GM12878 (cell line): ENCODE measurements at regions not wholly inside any gene's neighbourhood (a gene's known extent, or its start where the extent isn't known, plus 50 kb on each side); places are given as distances from the start of the nearest gene placed in this dataset.

Experiments
- ATAC-seq: fragments of 200-7000 bp; cut with Tn5 transposase; 3 replicates; pipeline ENCODE4 v1.9.1; 2020; ENCODE audit warnings: mild to moderate bottlenecking, moderate library complexity
- BruUV-seq: library from RNA; stranded (reverse); fragments of 400-500 nt; replicated peaks from 2 replicates; lab custom pipeline; 2021; lab: Mats Ljungman, UMichigan
- CTCF ChIA-PET: fragments of 300-600 bp; sonication (Branson Sonifier 250); formaldehyde crosslinking; extraction: SDS; loops from one replicate; lab custom pipeline; 2021; ENCODE audit warnings: inconsistent platforms; lab: Yijun Ruan, JAX
- POLR2A ChIA-PET: fragments of 350-600 bp; formaldehyde crosslinking; extraction: SDS; loops from one replicate; lab custom pipeline; 2021; ENCODE audit warnings: inconsistent platforms; lab: Charles Lee
- RAD21 ChIA-PET: fragments of 300-600 bp; sonication (Branson Sonifier 250); formaldehyde crosslinking; loops from one replicate; lab custom pipeline; 2023; ENCODE audit warnings: antibody characterized with exemption; ENCODE audit not compliant: unreplicated experiment; lab: Charles Lee
- SMC1A ChIA-PET: fragments of 300-600 bp; sonication (Branson Sonifier 250); formaldehyde crosslinking; loops from one replicate; lab custom pipeline; 2023; ENCODE audit not compliant: unreplicated experiment, uncharacterized antibody; lab: Charles Lee
- DNase-seq: peaks from one replicate; pipeline ENCODE4 v3.0.0-alpha.2; 2011; ENCODE audit warnings: low read depth, low spot score
- FAIRE-seq: peaks from 3 replicates; lab custom pipeline; 2011; peaks lifted over from hg19 to GRCh38; lab: Jason Lieb, UNC
- H2AFZ ChIP-seq: 2 replicates; pipeline ENCODE4 v1.6.0; 2011; ENCODE audit warnings: low read depth, low read length, control low read depth; ENCODE audit not compliant: control insufficient read depth
- H3K27ac ChIP-seq: 2 replicates; pipeline ENCODE4 v1.5.1; 2011; ENCODE audit warnings: control low read depth; ENCODE audit not compliant: control insufficient read depth, insufficient read depth
- H3K27me3 ChIP-seq, 2 experiments: replicated peaks in 1 of 2; 2 replicates each; pipeline versions ENCODE4 v1.6.0 to v1.6.1; 2011; ENCODE audit warnings: low read length in 1 of 2; ENCODE audit not compliant: control insufficient read depth in 2 of 2, insufficient read depth in 2 of 2
- H3K36me3 ChIP-seq, 2 experiments: 2 replicates each; pipeline ENCODE4 v1.5.1; 2011; ENCODE audit warnings: low read length in 1 of 2; ENCODE audit not compliant: control insufficient read depth in 2 of 2, insufficient read depth in 2 of 2
- H3K4me1 ChIP-seq: 2 replicates; pipeline ENCODE4 v1.6.1; 2011; ENCODE audit warnings: mild to moderate bottlenecking, low read length, moderate library complexity, mixed read lengths; ENCODE audit not compliant: control insufficient read depth, insufficient read depth
- H3K4me2 ChIP-seq: 2 replicates; pipeline ENCODE4 v1.6.0; 2011; ENCODE audit warnings: control low read depth; ENCODE audit not compliant: control insufficient read depth, insufficient read depth
- H3K4me3 ChIP-seq: fragments of 200-600 bp; sonication (generic); 2 replicates; pipeline ENCODE4 v1.5.1; 2016
- H3K79me2 ChIP-seq: 2 replicates; pipeline ENCODE4 v1.6.0; 2011; ENCODE audit warnings: low read length; ENCODE audit not compliant: control insufficient read depth, insufficient read depth
- H3K9ac ChIP-seq: 2 replicates; pipeline ENCODE4 v1.8.0; 2011; ENCODE audit warnings: low read length, control low read depth, mixed read lengths; ENCODE audit not compliant: control insufficient read depth, insufficient read depth
- H3K9me3 ChIP-seq: replicated peaks from 3 replicates; pipeline ENCODE4 v1.5.1; 2011; ENCODE audit warnings: mild to moderate bottlenecking, low read length; ENCODE audit not compliant: control insufficient read depth, insufficient read depth
- H4K20me1 ChIP-seq: 2 replicates; pipeline ENCODE4 v1.6.0; 2011; ENCODE audit not compliant: control insufficient read depth, insufficient read depth
- CREB1 ChIP-seq: IDR thresholded peaks from 2 replicates; pipeline ENCODE4 v1.6.1; 2012; ENCODE audit warnings: low read depth, mild to moderate bottlenecking, inconsistent platforms
- FOXK2 ChIP-seq: fragments of 450-650 bp; IDR thresholded peaks from 2 replicates; pipeline ENCODE4 v1.6.1; 2017; ENCODE audit warnings: mild to moderate bottlenecking, moderate library complexity
- FOXM1 ChIP-seq: IDR thresholded peaks from 2 replicates; pipeline ENCODE4 v1.6.1; 2012; ENCODE audit warnings: low read depth, mild to moderate bottlenecking, inconsistent platforms, low read length, moderate library complexity
- HCFC1 ChIP-seq: fragments of 150-350 bp; IDR thresholded peaks from 2 replicates; pipeline ENCODE4 v1.6.1; 2014; ENCODE audit warnings: low read length
- IRF4 ChIP-seq: IDR thresholded peaks from 2 replicates; pipeline ENCODE4 v1.6.1; 2011; ENCODE audit warnings: low read depth, low read length
- NFYB ChIP-seq: IDR thresholded peaks from 2 replicates; pipeline ENCODE4 v1.6.1; 2011; ENCODE audit warnings: low read depth, mild to moderate bottlenecking, low read length, improper control_type of control experiment, moderate library complexity; ENCODE audit not compliant: insufficient read depth
- NR2F1 ChIP-seq: fragments of 450-650 bp; conservative IDR thresholded peaks from 2 replicates; pipeline ENCODE4 v1.6.1; 2017; ENCODE audit warnings: mild to moderate bottlenecking
- PAX5 ChIP-seq: IDR thresholded peaks from 2 replicates; pipeline ENCODE4 v1.6.1; 2011; ENCODE audit warnings: low read depth, low read length, borderline replicate concordance
- PML ChIP-seq: IDR thresholded peaks from 2 replicates; pipeline ENCODE4 v1.6.1; 2012; ENCODE audit warnings: low read length, inconsistent platforms
- PRDM15 ChIP-seq: fragments of 450-650 bp; formaldehyde crosslinking; IDR thresholded peaks from 2 replicates; pipeline ENCODE4 v1.4.0; 2020; ENCODE audit warnings: mild to moderate bottlenecking, moderate library complexity
- SP1 ChIP-seq: IDR thresholded peaks from one replicate; pipeline ENCODE4 v1.6.1; 2011; ENCODE audit warnings: low read depth, low read length
- STAT1 ChIP-seq: fragments of 450-650 bp; conservative IDR thresholded peaks from 2 replicates; pipeline ENCODE4 v1.6.1; 2014; ENCODE audit warnings: antibody characterized with exemption, mild to moderate bottlenecking
- TCF12 ChIP-seq: IDR thresholded peaks from 2 replicates; pipeline ENCODE4 v1.6.1; 2011; ENCODE audit warnings: low read depth, mild to moderate bottlenecking, low read length
- YBX1 ChIP-seq: fragments of 450-650 bp; IDR thresholded peaks from 2 replicates; pipeline ENCODE4 v1.6.1; 2016; ENCODE audit warnings: antibody characterized with exemption
- ZBTB11 ChIP-seq: fragments of 450-650 bp; formaldehyde crosslinking; IDR thresholded peaks from 2 replicates; pipeline ENCODE4 v1.5.0; 2022; ENCODE audit warnings: mild to moderate bottlenecking, missing genetic modification characterization
- ZNF24 ChIP-seq: fragments of 450-650 bp; IDR thresholded peaks from 2 replicates; pipeline ENCODE4 v1.6.1; 2017; ENCODE audit warnings: antibody characterized with exemption, mild to moderate bottlenecking
- in situ Hi-C: fragments of 300-500 bp; cut with MboI; formaldehyde crosslinking; loops from 9 replicates; pipeline ENCODE4 v1.14.3; 2018; ENCODE audit warnings: mixed read lengths
- intact Hi-C: fragments of 100-400 bp; cut with micrococcal nuclease; formaldehyde crosslinking; loops from one replicate; pipeline ENCODE4 v1.14.2; 2022; ENCODE audit not compliant: unreplicated experiment

DNA sequence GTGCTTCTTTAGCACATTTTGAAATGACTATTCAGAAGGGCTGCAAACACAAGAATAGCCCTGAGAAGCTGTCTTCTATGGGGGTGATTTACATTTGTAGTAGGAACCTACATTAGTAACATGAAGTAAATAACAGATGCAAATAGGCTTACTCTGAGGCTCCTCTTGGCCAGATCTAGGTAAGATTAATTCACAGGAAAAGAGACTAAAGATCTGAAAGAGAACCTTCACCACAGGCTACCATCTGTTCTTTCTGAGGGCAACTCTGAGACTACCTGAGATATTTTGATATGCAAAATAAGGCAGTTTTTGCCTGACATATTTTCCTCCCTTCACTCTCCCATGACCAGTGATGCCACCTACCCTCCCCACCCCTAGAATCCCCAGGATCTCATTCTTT is 1267.8 kb downstream of the PLA2G4A start:
- Histone ChIP-seq H3K9ac (no peak overlapping the region), H4K20me1 (no peaks in the 10 kb centered on the region), H3K4me2 (no peak overlapping the region), H3K9me3 (no peaks in the 10 kb centered on the region), H3K27ac (no peak overlapping the region), H3K27me3 (no peaks in the 10 kb centered on the region), H2AFZ (no peak overlapping the region), H3K36me3 (no peaks in the 10 kb centered on the region), H3K4me3 (no peak overlapping the region), H3K79me2 (no peaks in the 10 kb centered on the region), H3K4me1 (no peaks in the 10 kb centered on the region)
- TF ChIP-seq HCFC1: no peak
- TF ChIP-seq ZNF24: no peak
- no peak for TF ChIP-seq ZBTB11 (CRISPR knock-in tag)
- no peak for TF ChIP-seq TCF12
- TF ChIP-seq FOXK2: no peak
- no peak for TF ChIP-seq FOXM1
- TF ChIP-seq IRF4: no peak
- no peak for TF ChIP-seq STAT1
- TF ChIP-seq CREB1: no peak
- no peak for TF ChIP-seq PAX5
- TF ChIP-seq NFYB: no peak
- TF ChIP-seq YBX1: no peak
- TF ChIP-seq PML: no peak
- no peak for TF ChIP-seq PRDM15 (CRISPR knock-in tag)
- no peak for TF ChIP-seq SP1
- no peak for TF ChIP-seq NR2F1
- intact Hi-C loops (no loop called here), in situ Hi-C loops (no loop called here)
- ChIA-PET RAD21 (no interaction called here), CTCF (no interaction called here), SMC1A (no interaction called here), POLR2A (no interaction called here)
- DNase-seq (no peak), FAIRE-seq (no peak), ATAC-seq (no peak)
- no TSS peak for BruUV-seq
